SK-N-SH (cell line): ENCODE measurements at regions not wholly inside any gene's neighbourhood (a gene's known extent, or its start where the extent isn't known, plus 50 kb on each side); places are given as distances from the start of the nearest gene placed in this dataset.

ENCODE experiments used
- EZH2phosphoT487 ChIP-seq: fragments of 200-600 bp; sonication (generic); IDR thresholded peaks from 2 replicates; pipeline ENCODE4 v1.6.1; 2017; ENCODE audit warnings: low read depth, mixed run types, mild to moderate bottlenecking, antibody characterized with exemption, moderate library complexity, borderline replicate concordance
- FOSL2 ChIP-seq: IDR thresholded peaks from 2 replicates; pipeline ENCODE4 v1.4.0; 2012; ENCODE audit warnings: low read depth, mild to moderate bottlenecking, moderate library complexity, borderline replicate concordance
- NFIC ChIP-seq: IDR thresholded peaks from 2 replicates; pipeline ENCODE4 v1.4.0; 2012; ENCODE audit warnings: borderline replicate concordance
- POLR2AphosphoS5 ChIP-seq: IDR thresholded peaks from 2 replicates; pipeline ENCODE4 v1.6.1; 2012; ENCODE audit warnings: low read depth, low read length
- RCOR1 ChIP-seq: fragments of 150-350 bp; IDR thresholded peaks from 2 replicates; pipeline ENCODE4 v1.6.1; 2017; ENCODE audit warnings: antibody characterized with exemption, low read length
- RFX5 ChIP-seq: IDR thresholded peaks from 2 replicates; pipeline ENCODE4 v1.6.1; 2012; ENCODE audit warnings: mild to moderate bottlenecking, improper control_type of control experiment, low read length
- SIN3A ChIP-seq: IDR thresholded peaks from 2 replicates; pipeline ENCODE4 v1.6.1; 2012; ENCODE audit warnings: low read depth, mild to moderate bottlenecking, low read length, moderate library complexity, borderline replicate concordance
- SMC3 ChIP-seq: IDR thresholded peaks from 2 replicates; pipeline ENCODE4 v1.6.1; 2012; ENCODE audit warnings: low read depth, low read length, improper control_type of control experiment
- TAF1 ChIP-seq: IDR thresholded peaks from 2 replicates; pipeline ENCODE4 v1.6.1; 2012; ENCODE audit warnings: low read depth, mild to moderate bottlenecking, low read length, moderate library complexity, borderline replicate concordance
- TEAD4 ChIP-seq: IDR thresholded peaks from 2 replicates; pipeline ENCODE4 v1.4.0; 2012; ENCODE audit warnings: mild to moderate bottlenecking, borderline replicate concordance; ENCODE audit not compliant: insufficient read depth
- TF ChIP-seq, protein P1 (sequence below): fragments of 200-600 bp; sonication (generic); IDR thresholded peaks from 2 replicates; pipeline ENCODE4 v1.6.1; 2017; ENCODE audit warnings: antibody characterized with exemption, mild to moderate bottlenecking, moderate library complexity
- TF ChIP-seq, protein P2 (sequence below): IDR thresholded peaks from 2 replicates; pipeline ENCODE4 v1.6.1; 2012; ENCODE audit warnings: mild to moderate bottlenecking, low read depth, low read length, moderate library complexity
- TF ChIP-seq, protein P3 (sequence below): IDR thresholded peaks from 2 replicates; pipeline ENCODE4 v1.4.0; 2012; ENCODE audit warnings: low read depth, borderline replicate concordance

DNA sequence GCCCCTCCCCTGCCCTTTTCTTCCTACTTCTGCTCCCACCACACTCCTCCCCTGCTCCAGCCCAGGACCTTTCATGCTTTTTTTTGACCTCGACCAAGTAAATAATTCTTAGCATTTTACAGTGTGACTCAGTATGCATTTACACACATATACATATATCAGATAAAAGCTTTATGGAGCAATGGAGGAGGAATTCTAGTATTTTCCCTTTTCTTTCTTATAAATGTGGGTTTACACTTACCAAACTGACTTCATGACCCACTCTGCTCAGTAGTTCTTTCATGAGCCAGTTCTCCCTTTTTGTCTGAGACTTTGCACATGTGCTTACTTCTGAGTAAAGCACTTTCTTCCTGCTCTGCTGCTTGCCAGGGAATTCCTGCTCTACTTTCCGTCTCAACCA, 111.8 kb upstream of the H2AZ1 start:
- TF ChIP-seq, protein P1, sequence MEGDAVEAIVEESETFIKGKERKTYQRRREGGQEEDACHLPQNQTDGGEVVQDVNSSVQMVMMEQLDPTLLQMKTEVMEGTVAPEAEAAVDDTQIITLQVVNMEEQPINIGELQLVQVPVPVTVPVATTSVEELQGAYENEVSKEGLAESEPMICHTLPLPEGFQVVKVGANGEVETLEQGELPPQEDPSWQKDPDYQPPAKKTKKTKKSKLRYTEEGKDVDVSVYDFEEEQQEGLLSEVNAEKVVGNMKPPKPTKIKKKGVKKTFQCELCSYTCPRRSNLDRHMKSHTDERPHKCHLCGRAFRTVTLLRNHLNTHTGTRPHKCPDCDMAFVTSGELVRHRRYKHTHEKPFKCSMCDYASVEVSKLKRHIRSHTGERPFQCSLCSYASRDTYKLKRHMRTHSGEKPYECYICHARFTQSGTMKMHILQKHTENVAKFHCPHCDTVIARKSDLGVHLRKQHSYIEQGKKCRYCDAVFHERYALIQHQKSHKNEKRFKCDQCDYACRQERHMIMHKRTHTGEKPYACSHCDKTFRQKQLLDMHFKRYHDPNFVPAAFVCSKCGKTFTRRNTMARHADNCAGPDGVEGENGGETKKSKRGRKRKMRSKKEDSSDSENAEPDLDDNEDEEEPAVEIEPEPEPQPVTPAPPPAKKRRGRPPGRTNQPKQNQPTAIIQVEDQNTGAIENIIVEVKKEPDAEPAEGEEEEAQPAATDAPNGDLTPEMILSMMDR: no peak
- TF ChIP-seq POLR2AphosphoS5 (no peak), SIN3A (no peak), TEAD4 (no peak), TAF1 (no peak), NFIC (no peak), SMC3 (no peak), EZH2phosphoT487 (no peak), RCOR1 (no peak), RFX5 (no peak), FOSL2 (no peak)
- TF ChIP-seq, protein P2, sequence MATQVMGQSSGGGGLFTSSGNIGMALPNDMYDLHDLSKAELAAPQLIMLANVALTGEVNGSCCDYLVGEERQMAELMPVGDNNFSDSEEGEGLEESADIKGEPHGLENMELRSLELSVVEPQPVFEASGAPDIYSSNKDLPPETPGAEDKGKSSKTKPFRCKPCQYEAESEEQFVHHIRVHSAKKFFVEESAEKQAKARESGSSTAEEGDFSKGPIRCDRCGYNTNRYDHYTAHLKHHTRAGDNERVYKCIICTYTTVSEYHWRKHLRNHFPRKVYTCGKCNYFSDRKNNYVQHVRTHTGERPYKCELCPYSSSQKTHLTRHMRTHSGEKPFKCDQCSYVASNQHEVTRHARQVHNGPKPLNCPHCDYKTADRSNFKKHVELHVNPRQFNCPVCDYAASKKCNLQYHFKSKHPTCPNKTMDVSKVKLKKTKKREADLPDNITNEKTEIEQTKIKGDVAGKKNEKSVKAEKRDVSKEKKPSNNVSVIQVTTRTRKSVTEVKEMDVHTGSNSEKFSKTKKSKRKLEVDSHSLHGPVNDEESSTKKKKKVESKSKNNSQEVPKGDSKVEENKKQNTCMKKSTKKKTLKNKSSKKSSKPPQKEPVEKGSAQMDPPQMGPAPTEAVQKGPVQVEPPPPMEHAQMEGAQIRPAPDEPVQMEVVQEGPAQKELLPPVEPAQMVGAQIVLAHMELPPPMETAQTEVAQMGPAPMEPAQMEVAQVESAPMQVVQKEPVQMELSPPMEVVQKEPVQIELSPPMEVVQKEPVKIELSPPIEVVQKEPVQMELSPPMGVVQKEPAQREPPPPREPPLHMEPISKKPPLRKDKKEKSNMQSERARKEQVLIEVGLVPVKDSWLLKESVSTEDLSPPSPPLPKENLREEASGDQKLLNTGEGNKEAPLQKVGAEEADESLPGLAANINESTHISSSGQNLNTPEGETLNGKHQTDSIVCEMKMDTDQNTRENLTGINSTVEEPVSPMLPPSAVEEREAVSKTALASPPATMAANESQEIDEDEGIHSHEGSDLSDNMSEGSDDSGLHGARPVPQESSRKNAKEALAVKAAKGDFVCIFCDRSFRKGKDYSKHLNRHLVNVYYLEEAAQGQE: no peak
- TF ChIP-seq, protein P3, sequence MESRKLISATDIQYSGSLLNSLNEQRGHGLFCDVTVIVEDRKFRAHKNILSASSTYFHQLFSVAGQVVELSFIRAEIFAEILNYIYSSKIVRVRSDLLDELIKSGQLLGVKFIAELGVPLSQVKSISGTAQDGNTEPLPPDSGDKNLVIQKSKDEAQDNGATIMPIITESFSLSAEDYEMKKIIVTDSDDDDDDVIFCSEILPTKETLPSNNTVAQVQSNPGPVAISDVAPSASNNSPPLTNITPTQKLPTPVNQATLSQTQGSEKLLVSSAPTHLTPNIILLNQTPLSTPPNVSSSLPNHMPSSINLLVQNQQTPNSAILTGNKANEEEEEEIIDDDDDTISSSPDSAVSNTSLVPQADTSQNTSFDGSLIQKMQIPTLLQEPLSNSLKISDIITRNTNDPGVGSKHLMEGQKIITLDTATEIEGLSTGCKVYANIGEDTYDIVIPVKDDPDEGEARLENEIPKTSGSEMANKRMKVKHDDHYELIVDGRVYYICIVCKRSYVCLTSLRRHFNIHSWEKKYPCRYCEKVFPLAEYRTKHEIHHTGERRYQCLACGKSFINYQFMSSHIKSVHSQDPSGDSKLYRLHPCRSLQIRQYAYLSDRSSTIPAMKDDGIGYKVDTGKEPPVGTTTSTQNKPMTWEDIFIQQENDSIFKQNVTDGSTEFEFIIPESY: no peak
